Hepatocyte (in vitro differentiated cells): ENCODE measurements at regions not wholly inside any gene's neighbourhood (a gene's known extent, or its start where the extent isn't known, plus 50 kb on each side); places are given as distances from the start of the nearest gene placed in this dataset.

ENCODE experiments used
- CTCF ChIP-seq: fragments of 200-600 bp; sonication (generic); IDR thresholded peaks from 2 replicates; pipeline ENCODE4 v1.5.1; 2016; ENCODE audit warnings: antibody characterized with exemption, mild to moderate bottlenecking; ENCODE audit not compliant: poor library complexity
- EZH2 ChIP-seq: fragments of 200-600 bp; sonication (generic); IDR thresholded peaks from 2 replicates; pipeline ENCODE4 v1.6.1; 2016; ENCODE audit warnings: antibody characterized with exemption, mild to moderate bottlenecking, borderline replicate concordance

GRCh38 chr12:28698553-28698952 lies 450.5 kb upstream of the FAR2 start:
- TF ChIP-seq CTCF (no peak), EZH2 (no peak)
